NCI-H774 (cell line): ENCODE measurements at regions not wholly inside any gene's neighbourhood (a gene's known extent, or its start where the extent isn't known, plus 50 kb on each side); places are given as distances from the start of the nearest gene placed in this dataset.

Experiments used
- DNase-seq: peaks from one replicate; lab custom pipeline; 2025; lab: John Stamatoyannopoulos, UW

DNA sequence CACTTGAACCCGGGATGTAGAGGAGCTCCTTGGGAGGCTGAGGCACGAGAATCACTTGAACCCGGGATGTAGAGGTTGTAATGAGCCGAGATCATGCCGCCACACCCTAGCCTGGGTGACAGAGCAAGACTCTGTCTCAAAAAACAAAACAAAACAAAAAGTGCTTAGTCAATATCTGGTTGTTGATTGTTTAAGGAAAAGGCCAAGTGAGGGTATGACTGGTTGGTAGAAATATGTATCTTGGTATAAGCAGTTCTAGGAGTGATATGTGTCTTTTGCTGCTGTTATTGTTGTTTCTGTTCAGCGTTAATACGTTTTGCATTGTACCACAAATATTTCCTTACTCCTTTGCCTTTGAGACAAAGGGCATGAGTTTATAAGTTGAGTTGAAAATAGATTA, 210.7 kb upstream of the DMRT1 start:
- no peak for DNase-seq

DNA sequence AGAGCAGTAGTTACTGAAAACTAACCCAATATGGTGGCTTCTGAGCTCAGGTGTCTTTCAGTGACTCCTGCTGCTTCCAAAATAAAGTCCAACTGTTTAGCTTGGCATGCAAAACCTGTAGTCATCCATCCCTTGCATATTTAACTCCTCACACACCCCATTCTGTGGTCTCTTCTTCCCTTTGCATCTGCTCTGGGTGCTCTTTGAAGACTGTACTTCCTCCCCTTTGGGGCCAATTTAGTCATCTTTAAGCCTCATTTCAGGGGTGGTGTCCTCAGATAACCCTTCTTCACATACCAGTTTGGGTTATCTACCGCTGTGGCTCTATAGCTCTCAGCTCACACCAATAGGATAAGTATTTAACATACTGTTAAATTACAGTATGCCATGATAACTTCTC, 209.9 kb upstream of the DMRT1 start:
- no peak for DNase-seq

- no peak for DNase-seq
Measured at GRCh38 chr9:633461-633860, 208.0 kb upstream of the DMRT1 start.

GRCh38 chr9:636931-637591, 204.4 kb upstream of the DMRT1 start:
- DNase-seq = no peak

DNA sequence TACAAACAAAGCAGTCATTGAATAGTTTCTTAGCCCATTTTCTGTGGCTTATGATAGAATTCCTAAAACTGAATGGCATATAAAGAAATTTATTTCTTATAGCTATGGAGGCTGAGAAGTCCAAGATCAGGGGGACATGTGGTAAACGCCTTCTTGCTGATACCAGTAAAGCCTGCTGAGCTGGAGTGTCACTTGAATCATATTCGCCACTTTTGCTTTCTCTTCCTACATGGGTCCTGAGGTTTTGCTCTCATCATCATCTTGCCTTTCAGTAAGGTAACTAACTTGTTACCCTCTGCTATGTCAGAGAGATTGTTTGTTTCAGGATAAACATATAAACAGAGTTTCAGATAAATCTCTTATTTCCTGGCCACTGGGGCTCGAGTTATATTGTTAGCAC, 203.3 kb upstream of the DMRT1 start:
- no peak for DNase-seq

GRCh38 chr9:642014-642413, 199.5 kb upstream of the DMRT1 start:
- DNase-seq = no peak

DNA sequence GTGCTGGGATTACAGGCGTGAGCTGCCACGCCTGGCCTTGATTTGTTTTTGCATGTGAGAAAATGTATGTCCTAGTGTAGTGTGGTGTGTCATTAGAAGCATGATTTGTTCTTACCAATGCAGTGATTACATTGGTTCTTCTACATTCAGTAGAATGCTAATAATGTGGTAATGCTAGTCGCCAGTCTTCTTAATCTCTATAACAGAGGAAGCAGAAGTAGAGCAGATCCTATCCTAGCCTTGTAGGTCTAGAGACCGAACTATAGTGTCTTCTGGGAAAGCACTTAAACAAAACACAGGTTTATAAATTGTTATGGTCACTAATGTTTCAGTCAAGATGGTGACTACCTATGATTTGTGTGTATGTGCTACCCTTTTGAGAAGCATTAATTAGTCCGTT, 197.5 kb upstream of the DMRT1 start:
- DNase-seq = no peak

DNA sequence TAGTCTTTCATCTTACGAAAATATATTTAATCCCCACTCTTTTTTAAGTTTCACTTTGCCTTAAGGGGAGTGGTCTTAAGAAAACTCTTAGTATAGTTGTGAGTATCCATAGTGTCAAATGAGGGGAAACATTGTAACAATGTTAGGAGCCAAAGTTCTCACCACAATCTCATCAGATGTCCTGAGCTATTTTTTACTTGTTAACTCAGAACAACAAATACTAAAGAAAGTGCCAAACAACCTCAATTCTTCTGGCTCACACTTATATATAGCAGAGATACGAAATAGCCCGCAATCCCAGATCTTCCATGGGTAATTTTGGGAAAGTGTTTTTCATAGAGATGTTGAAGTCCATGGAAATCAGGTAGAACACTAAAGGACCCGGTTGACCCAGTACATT, 194.0 kb upstream of the DMRT1 start:
- DNase-seq = no peak

DNA sequence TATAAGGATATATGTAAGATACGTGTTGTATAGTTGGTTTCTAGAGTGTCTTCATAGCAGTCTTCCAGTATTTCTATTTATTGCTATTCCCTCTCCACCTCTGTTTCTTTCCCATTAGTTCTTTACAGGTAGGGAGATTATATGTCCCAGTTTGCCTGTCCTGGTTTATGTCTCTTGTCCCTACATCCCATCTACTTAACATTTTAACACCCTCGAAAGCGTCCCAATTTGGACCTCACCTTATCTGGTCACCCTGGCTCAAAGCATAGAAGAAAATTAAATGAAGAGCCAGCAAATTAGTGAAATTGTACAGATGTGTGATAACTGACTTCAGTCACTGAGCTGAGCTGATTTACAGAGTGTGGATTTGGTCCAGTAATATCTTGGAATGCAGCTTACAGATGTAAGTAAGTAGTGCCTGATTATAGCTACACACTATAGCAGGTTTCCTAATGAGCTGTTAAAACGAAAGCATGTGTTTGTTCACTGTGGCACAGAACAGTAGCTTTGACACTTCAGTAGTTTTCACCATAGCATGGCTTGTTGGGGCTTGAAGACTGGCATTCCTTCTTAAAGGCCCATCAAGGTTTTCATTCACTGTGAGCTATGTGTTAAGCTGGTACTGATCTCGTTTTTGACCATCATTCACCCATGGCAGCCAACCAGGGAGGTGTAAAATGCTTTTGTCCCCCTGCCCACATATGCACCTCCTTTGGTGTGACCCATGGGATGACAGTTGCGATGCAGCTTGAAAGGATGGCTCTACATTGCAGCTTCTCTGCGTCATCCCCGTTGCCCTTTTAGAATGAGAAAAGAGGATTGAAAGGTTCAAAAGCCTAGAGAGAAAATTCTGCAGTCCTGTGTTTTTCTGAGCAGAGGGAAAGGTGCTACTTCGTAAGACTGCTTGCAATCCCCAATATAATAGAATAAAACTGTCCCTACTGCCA, 192.1 kb upstream of the DMRT1 start:
- DNase-seq = no peak

GRCh38 chr9:650362-650761, 191.1 kb upstream of the DMRT1 start:
- no peak for DNase-seq

- no peak for DNase-seq
Measured at GRCh38 chr9:651371-651770, 190.1 kb upstream of the DMRT1 start.

- no peak for DNase-seq
Measured at GRCh38 chr9:652914-653313, 188.6 kb upstream of the DMRT1 start.

DNA sequence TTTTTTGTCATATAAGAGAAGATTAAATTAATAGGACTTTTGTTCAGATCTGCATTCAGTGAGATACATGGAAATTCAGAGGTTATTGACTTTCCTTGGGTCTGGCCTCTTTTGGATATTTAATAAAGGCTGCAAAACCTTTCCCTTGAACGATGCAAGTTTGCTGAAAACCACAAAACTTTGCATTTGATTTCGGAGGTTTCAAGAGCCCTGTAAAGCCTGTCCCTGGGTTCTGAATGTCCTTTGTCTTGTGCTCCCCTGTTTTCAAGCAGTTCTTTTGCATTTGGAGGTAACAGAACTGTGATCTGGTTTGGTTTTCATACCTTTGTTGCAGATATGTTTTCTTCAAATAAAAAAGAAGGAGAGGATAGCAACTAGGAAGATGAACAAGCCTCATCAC, 188.1 kb upstream of the DMRT1 start:
- DNase-seq = no peak

DNA sequence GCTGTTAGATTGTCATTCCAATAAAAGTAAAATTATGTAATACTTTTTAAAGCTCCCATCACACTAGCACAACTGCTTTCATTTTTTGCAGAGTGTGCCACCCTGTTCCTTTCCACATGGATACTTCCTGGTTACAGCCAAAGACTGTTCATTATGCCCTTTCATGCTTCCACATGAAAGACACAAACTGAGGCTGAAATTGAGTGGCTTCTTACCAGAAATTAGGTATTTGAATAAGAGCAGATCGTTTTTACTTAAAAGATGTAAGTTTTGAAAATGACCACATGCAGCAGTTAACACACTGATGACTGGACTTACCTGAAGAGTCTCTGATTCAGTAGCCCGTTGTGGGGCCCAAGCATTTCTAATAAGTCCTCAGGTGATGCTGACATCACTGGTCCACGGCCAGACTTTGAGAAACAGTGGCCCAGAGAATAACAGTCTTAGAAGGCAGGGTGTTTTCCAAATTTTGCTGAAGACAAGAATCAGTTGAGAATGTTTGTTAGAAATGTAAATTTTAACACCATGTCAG, 187.6 kb upstream of the DMRT1 start:
- DNase-seq = no peak

- DNase-seq = no peak
Measured at GRCh38 chr9:655875-656274, 185.6 kb upstream of the DMRT1 start.

DNA sequence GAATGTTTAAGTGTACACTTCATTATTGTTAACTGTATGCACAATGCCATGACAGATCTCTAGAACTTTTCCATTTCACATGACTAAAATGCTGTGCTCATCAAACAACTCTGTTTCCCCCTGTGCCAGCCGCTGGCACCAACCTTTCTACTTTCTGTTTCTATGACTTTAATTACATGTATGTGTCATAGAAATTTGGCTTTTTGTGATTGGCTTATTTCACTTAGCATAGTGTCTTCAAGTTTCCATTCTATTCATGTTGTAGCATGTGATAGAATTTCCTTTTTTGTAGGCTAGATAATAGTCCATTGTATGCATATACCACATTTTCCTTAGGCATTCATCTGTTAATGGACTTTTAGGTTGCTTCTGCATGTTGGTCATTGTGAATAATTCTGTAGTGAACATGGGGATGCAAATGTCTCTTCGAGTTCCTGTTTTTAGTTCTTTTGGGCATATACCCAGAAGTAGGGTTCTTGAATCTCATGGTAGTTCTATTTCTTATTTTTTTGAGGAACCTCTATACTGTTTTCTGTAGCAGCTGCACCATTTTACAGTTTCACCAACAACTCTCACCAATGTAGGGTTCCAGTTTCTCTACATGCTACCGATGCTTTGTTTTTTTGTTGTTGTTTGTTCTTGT, 184.4 kb upstream of the DMRT1 start:
- no peak for DNase-seq

DNA sequence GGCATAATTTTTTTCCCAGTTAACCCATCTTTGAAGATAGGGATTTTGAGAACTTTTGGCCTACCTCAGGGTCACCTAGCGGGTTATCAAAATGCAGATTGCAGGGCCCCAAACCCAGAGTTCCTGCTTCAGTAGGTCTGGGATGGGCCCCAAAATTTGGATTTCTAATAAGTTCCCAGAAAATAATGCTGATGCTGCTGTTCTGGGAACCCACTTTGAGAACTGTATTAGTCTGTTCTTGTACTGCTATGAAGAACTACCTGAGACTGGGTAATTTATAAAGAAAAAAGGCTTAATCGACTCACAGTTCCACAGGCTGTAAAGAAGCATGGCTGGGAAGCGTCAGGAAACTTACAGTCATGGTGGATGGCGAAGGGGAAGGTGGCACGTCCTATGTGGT, 182.2 kb upstream of the DMRT1 start:
- no peak for DNase-seq

DNA sequence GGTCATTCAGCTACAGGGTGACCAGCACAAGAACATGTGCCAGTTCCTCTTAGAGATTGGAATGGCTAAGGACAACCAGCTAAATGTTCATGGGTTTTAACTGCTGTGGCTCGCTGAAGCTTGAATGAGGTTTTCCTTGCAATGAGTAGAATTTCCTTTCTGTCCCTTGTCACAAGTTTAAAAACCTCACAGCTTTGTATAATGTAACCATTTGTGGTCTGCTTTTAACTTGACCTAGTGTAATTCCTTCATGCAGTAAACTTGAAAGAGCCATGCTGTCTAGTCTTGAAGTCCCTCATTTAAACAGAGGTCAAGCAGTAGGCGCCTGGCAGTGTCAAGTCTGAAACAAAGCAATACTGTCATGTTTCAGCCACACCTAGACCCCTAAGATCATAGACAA, 181.3 kb upstream of the DMRT1 start:
- no peak for DNase-seq

DNA sequence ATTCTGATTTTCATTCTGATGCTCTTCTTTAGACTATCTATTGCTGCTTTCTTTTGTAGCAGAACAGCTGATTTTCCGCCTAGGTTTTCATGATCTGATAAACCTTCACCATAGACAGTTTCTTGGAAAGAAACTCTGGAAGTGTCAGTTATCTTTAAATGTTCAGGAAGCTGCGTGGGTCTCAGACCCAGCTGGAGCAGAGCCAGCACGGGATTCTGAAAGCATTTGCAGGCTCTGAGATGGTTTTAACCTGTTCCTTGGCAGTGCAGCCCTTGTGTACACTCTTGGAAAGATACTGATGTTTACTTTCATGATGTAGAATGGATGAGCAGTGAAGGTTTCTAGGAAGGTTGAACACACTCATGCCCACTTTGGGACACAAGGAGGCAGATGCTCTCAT, 178.0 kb upstream of the DMRT1 start:
- DNase-seq = no peak

DNA sequence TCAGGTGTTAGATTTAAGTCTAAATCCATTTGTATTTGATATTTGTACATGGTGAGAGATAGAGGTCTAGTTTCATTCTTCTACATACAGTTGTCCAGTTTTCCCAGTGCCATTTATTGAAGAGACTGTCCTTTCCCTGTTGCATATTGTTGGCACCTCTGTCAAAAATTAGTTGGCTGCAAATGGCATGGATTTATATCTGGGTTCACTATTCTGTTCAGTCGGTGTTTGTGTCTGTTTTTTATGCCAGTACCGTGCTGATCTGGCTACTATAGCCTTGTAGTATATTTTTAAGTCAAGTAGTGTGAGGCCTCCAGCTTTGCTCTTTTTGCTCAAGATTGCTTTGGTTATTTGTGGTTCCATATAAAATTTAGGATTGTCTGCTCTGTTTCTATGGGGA, 176.2 kb upstream of the DMRT1 start:
- no peak for DNase-seq

DNA sequence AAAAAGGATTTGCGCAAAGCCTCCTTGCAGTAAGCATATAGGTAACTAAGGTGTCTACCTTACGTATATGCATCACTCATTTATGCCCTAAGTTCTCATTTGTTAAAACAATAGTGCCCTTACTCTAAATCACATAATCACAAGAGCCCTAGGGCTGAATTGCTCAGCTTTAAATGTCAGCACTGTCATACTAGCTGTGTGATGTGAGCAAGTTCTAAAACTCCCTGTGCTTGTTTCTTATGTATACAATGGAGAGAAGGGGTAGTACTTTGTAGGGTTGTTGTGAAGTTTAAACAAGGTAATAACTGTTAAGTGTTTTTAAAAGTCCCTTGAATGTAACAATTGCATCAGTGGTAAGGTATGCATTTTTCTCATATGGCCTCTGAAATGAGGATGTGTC, 169.5 kb upstream of the DMRT1 start:
- DNase-seq = no peak

- DNase-seq = no peak
Measured at GRCh38 chr9:672851-673250, 168.6 kb upstream of the DMRT1 start.
